Medulla oblongata (tissue), 1 donor: ENCODE measurements at regions not wholly inside any gene's neighbourhood (a gene's known extent, or its start where the extent isn't known, plus 50 kb on each side); places are given as distances from the start of the nearest gene placed in this dataset.
"Not testable (repeated sequence)": the region's sequence is repeated elsewhere in the genome, so short reads cannot be mapped to it uniquely, and the experiment has no call there.

ENCODE experiments used
- DNase-seq: peaks from one replicate; pipeline ENCODE4 v3.0.0-alpha.2; 2015; ENCODE audit errors: extremely low spot score

DNA sequence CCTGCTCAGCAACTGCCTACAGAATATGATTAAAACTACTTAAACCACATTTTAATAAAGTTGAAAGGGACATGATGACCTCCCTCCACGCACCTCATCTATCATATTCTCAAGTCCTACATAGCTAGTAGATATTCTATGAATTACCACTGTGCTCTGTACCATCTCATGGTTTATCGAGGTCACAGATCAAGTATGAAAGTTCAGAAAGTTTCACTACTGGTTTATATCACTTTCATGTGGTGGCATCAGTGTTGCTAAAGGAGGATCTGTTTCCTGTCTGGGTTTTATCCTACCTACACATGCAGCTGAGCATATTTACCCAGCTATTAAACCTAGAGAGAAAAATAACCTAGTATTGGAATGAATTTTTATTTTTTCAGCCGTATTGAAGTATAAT is 214.9 kb upstream of the MON1B start:
- no peak for DNase-seq

DNA sequence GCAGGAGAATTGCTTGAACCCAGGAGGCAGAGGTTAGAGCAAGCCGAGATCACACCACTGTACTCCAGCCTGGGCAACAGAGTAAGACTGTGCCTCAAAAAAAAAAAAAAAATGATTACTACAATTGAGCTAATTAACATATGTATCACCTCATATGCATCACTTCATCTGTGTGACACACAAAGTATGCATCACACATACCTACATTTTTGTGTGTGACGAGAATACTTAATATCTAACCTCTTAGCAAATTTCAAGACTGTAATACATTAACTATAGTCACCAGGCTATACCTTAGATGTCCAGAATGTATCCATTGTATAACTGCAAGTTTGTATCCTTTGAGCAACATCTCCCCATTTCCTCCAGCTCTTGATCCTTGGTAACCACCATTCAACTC is 214.2 kb upstream of the MON1B start:
- DNase-seq = no peak

DNA sequence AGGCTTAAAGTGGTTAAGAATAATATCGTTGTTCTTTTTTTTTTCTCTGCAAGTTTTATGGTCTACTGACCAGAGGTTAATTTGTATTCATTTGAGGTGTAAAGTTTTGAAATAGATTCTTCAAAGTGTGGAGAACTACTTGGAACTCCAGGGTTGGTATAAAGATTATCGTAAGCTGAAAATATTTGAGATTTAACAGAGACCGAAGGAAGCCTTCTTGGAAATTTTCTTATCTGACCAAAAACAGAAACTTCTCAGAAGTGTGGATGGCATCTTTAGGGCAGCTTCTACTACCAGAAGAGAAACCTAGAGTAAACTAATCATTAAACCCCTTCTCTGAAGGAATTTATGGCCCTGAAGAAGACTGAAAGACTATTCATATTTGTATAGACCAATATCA is 206.8 kb upstream of the MON1B start:
- no peak for DNase-seq

DNA sequence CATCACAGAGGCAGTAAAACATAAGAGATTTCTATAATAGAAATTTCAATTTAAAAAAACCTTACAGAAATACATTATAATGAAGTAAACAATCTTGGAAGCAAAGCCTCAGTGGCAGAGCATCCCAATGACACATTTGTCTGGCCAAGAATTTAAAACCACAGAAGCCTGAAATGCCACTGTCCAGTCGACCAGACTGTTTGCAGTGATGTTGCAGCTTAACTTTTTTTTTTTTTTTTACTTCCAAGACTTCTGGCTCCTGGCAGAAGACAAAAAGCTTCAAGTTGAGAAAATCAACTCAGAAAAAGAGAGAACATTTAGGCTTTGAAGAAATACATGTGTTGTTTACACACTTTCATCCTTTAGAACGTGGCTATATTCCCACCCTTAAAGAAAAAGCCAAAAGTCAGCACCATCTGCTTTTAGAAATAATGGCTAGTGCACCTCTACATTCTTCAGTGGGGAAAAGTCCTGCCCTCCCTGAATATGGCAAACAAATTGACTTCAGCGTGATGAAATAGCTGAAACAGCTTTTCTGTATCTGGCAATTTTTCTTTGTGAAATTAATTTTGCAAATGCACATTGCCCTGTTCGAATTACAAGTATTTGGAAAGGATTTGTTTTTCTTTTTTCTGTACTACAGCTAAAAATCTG is 205.5 kb upstream of the MON1B start:
- no peak for DNase-seq

DNA sequence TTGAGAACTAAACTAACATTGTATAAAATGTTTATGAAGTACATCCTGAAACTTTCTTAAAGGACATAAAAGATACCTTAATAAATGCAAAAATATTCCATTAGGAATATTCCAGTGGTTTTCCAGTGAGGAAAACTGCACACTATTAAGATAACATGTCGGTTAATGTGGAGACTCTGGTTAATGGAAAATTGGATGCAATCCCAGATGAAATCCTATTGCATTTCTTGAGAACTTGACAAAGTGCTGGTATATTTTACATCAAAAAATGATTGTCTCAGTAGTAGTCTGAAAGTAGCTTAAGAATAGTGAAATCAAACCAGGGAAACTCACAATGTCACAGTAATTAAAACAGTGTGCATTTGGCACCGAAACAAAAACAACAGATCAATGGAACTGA is 202.5 kb upstream of the MON1B start:
- no peak for DNase-seq

DNA sequence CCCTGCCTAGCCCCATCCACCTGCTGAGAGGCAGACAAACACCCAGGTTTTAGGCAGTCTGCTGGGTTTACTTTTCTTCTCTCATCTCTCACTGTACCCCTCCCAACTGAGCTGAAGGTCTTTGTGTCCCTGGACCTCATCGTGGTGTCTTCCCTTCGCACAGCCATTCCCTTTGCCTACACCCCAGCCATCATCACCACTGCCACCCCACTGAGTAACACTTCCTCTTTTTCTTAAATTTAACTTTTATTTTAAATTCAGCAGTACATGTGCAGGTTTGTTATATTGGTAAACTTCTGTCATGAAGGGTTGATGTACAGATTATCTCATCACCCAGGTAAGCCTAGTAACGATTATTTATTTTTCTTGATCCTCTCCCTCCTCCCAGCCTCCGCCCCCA is 188.3 kb upstream of the MON1B start:
- no peak for DNase-seq

DNA sequence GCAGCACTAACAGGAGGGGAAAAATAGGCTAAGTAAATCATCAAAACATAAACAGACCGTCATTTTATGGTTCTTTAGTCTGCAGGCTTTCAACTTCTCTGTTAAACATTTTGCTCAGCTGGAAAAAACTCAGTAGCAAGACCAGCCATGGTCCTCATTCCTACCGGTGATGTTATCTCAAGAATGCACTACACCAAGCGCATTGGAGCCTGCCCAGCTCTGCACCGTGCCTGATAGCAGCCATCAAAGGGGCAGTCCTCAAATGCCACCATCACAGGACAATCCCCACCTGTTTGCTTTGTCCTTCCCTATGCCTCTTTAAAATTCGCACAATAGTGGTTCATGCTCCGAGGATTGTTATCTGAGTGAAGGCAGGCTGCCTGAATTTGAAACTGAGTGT is 181.5 kb upstream of the MON1B start:
- DNase-seq = no peak

DNA sequence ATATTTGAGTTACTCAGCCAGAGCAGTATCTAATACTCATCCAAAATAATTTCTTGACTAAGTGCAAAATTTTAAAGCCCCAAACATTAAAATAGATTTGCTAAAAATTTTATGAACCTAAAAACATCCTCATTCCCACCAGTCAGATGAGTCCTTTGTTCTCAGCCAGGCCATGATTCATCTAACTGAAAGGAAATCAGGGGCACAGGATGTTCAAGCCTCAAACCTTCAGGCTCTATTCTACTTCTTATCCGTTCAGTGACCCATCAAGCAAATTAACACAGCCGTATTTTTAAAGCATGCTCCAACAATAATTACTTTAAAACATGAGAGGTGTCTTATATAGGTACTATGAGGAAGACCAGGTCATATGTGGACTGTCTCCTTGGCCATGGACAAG is 176.5 kb upstream of the MON1B start:
- DNase-seq = no peak

DNA sequence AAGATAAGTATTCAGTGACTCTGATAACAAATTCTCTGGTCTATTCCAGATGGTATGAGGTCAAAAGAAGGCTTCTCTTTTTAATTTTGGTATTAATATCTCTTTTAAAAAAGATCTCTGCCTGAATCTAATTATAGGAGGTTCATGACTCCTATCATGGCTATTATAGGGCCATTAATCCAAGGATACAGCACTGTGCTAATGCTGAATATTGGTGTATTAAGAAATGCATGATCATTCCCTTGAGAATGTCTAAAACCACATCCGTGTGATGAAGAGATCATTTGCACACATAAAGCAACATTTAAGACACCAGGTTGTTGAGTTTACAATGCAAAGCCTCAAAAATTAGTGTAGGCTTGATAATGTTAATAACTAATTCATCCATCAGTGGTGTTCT is 160.4 kb upstream of the MON1B start:
- DNase-seq = no peak

DNA sequence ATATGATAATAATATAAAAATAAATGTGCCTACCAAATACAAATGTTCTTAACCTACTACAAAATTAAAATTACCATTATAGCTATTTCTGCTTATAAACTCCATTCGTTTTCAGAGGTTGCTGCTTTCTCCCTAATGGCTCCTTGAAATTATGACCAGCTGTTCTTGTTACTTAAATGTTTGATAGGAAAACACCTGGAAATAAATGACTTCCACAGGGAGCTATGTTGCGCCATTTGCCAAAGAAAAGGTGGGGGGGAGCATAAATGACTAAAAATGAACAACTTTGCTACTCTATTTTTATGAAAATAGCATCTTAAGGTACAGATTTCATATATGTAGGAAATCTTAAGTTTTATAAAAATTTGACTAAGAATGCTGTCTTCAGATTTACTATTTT is 157.5 kb upstream of the MON1B start:
- DNase-seq = no peak

DNA sequence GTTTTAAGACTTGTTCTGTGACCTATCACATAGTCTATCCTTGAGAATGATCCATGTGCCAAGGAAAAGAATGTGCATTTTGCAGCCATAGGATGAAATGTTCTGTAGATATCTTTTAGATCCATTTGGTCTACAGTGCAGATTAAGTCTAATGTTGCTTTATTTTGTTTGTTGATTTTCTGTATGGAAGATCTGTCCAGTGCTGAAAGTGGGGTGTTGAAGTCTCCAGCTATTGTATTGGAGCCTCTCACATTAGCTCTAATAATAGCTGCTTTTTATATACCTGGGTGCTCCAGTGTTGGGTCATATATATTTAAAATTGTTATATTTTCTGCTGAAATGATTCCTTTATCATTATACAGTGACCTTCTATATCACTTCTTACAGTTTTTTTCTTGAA is 155.6 kb upstream of the MON1B start:
- DNase-seq = no peak

DNA sequence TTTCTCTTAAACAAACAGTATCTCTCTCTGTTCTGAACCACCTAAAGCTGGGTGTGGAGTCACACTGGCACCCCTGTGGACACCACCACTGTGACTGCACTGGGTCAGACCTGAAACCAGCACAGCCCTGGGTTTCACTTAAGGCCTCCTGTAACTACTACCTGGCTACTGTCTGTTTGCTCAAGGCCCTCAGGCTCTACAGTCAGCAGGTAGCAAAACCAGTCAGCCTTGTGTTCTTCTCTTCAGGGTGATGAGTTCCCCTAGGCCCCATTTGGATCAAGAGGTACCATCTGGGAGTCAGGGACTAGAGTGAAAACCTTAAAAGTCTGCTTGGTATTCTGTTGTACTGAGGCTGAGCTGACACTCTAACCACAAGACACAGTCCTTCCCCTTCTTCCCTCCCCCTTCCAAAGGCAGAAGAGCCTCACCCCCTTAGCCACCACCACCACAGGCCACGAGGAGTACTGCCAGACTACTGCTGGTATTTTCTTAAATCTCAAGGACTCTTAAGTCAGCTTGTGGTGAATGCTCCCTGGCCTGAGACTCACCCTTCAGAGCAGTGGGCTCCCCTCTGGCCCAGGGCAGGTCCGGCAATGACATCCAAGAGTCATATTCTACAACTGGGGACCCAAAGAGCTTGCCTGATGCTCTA is 153.2 kb upstream of the MON1B start:
- no peak for DNase-seq

DNA sequence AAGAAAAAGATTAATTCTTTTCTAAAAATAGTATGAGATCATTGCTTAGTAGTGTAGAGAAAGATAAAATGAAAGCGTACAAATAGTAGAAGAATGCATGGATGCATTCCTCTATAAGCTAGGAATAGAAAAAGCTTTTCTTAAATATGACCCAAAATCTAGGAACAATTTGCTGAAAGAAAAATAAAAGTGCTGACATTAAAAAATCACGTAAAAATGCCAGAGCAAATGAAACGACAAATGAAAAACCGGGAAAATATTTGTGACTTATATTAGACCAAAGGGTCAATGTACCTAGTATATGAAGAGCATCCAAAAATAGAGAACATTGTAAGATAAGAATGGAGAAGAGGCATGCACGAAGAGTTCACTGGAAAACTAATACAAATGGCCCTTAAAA is 149.5 kb upstream of the MON1B start:
- DNase-seq = no peak

DNA sequence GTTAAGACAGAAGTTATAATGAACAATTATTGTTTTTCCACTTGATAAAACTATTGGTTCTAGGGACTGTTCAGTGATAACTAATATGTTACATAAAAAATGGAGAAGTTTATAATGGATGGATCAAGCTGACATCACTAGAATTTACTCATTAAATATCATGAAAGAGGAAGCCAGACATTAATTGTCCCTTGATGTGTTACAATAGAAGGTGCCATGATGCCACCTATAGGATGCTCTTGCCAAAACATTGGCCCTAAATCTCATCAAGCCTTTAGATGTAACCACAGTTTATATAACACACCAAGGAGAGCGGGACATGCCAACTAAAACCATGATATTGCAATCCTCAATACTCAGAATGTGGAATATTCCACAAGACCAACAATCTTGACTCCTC is 147.9 kb upstream of the MON1B start:
- no peak for DNase-seq

DNA sequence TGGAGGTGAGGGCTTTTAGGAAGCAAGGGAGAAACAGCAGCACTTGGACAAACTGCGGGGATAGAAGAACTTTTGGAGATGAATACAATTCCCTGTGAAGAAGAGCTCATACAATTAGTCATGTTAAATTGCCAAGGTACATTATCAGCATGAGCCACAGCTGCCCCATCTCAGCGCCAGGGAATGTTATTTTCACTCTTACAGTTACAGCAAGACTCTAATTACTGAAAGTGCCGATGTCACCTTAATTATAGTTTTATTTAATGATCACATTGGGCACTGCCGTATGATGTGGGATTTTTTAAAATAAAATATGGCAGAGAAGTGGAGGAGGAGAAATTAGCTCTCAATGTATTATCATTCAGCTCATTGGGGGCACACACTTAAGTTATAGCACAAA is 144.8 kb upstream of the MON1B start:
- DNase-seq = no peak

DNA sequence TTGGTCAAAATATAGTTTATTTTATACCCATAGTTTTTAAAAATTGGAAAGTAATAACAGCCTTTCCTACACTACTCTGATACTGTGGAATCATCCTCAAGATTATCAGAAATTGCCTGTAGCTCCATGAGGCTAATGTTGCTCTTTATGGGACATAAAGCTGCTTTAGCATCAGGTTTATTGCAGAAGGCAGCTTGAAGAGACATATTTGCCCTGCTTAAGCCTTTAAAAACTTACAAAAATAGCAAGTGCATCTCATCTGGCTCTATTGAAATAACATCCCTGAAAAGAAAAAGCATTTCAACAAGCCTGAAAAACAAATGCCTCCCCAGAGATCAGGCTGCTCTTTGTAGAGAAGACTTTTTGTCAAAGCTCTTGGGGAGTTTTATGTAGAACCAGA is 142.9 kb upstream of the MON1B start:
- no peak for DNase-seq

DNA sequence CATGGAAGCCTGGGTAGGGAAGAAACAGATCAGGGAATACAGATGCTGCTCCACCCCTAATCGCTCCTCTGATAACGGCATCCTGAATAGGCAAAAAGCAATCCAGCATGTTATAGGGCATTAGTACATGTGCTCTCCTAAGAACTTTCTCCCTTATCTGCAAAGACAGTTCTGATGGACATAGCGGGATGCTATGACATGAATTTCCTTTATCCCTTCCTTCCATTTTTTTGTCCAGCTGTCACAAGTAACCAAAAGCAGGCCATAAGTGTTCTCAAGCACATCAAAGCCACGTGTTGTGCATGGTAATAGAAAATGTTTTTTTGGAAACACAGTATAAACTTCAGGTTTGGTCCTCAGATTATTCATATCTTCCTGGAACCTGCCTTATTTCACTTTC is 141.4 kb upstream of the MON1B start:
- no peak for DNase-seq

DNA sequence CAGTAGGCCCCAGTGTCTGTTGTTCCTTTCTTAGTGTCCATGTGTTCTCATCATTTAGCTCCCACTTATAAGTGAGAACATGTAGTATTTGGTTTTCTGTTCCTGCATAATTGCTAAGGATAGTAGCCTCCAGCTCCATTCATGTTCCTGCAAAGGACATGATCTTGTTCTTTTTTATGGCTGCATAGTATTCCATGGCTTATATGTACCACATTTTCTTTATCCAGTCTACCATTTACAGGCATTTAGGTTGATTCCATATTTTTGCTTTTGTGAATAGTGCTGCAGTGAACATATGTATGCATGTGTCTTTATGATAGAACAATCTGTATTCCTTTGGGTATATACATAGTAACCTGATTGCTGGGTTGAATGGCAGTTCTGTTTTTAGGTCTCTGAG is 134.4 kb upstream of the MON1B start:
- not testable (repeated sequence) for DNase-seq

DNA sequence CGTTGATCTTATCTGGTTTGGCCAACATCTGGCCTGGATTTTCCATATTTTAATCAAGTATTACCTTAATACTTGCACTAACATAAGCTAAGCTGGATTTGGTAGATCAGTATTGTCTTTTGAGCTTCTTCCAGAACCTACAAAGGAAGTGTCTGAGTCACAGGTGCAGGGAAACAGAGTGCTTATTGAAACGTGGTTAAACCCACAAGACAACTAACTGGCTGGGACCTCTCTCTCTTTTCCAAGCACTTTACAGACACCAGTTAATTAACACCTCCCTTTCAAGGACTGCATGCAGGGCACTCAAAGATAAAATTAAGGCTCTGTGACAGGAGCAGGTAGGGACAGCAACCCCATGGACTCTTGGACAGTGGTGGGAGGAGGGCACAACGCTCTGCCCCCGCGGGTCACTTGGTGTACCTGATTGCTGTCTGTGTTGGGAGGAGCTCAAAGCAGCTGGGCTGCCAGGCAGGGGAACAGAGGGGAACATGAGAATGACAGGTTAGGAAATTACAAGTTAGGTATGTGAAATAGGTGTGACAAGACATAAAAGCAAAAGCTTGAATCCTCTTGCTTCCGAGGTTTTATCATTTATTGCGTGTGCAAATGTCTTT is 133.7 kb upstream of the MON1B start:
- DNase-seq = no peak

DNA sequence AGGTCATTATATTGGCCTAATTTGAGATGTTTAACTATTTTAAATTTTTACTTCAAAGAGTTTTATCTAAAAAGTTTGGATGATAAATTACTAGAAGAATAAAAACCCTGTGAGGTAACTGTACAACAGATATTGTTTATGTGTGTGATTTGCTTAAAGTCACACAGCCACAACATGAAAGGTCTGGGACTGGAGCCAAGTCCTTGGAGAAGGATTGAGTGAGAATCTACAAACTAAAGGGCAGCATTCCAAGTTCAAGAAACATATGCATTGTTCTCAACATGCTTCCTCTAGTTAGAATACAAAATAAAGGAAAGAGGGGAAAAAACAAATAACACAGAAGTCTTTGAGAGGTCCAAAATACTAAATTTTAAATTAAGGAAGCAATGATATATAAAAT is 131.5 kb upstream of the MON1B start:
- DNase-seq = no peak

DNA sequence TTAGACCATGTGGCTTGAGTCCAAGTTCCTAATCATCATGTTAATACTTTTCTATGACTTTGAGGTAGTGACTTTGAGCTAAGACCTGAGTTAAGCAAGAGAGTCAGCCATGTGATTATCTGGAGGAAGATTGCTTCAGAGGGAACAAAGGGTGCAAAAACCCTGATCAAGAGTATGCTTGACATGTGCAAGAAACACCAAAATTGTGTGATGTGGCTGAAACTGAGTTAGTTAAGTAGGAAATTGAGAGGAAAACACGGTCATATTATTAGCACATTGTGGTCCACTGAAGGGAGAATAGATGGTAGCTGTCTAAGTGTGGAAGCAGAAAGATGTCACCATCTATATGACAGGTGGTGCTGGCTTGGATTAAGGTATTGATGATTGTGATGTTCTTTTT is 130.4 kb upstream of the MON1B start:
- DNase-seq = no peak

DNA sequence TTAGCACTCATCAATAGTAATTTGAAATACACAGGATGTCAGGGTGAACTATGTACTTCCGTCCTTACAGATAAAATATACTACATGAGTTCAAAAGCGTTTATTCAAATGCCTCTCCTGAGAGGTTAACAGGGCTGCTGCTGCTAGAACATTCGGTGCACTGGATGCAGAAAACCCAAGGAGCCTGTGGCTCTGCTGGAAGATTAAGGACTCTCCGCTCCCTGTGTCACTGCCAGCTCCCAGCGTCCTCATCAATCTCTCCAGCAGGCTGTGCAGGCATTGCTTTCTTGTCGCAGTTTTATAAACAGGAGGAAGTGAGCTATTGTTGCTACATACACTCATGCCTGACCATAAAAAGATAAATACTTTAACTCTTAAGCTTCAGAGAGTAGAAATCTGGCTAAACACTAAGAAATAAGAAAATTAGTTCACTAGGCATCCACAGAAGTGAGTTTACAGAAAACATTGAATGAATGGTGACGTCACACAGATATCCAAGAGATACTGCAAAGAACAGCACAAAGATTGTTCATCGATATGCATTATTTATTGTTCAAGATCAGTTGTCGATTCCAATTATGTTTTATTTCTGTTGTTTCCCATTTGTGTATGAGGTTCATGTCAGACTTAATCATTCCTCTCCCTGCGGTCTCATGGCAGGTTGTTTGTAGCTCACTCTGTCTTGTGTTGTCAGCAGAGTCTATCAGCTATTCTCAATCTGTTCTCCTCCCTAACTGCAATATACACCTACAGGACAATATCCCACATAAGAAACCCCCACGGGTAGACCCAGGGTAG is 127.9 kb upstream of the MON1B start:
- no peak for DNase-seq

DNA sequence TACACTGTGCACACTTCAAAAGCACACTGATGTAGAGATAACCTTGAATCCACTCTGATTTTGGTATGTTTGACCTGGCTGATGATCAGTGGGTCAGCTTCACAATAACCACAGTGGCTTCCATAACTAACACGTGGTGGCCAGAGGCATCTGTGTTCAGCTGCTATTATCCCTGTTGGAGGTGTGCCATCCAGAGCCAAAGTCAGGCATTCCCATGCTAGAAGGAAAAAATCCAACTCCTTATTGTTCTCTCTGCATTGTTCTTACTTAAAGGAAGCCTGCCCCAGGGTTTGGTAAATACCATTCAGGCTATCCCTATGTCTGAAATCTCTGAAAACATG is 127.3 kb upstream of the MON1B start:
- DNase-seq = no peak
